Testis (tissue), 2 donors: ENCODE measurements at regions not wholly inside any gene's neighbourhood (a gene's known extent, or its start where the extent isn't known, plus 50 kb on each side); places are given as distances from the start of the nearest gene placed in this dataset.
"Not testable (repeated sequence)": the region's sequence is repeated elsewhere in the genome, so short reads cannot be mapped to it uniquely, and the experiment has no call there.

Source experiments
- CTCF ChIP-seq, 3 experiments: fragments of 450-650 bp in 2 of 3; fragments of 200-600 bp in 1 of 3; sonication (generic) in 1 of 3; IDR thresholded peaks; one replicate each; pipeline ENCODE4 v1.5.1; 2016 to 2019; ENCODE audit warnings: antibody characterized with exemption in 3 of 3, mild to moderate bottlenecking in 2 of 3, moderate library complexity in 1 of 3
- POLR2A ChIP-seq: fragments of 450-650 bp; IDR thresholded peaks from one replicate; pipeline ENCODE4 v1.6.1; 2017; ENCODE audit warnings: antibody characterized with exemption, mild to moderate bottlenecking, moderate library complexity

GRCh38 chr20:29409160-29409689 is 1848.2 kb upstream of the DEFB115 start:
- TF ChIP-seq CTCF (IDR thresholded peaks at IDR 0.05); POLR2A: not testable (repeated sequence)
